ENCODE measurements at regions not wholly inside any gene's neighbourhood (a gene's known extent, or its start where the extent isn't known, plus 50 kb on each side); places are given as distances from the start of the nearest gene placed in this dataset.
"Not testable (repeated sequence)": the region's sequence is repeated elsewhere in the genome, so short reads cannot be mapped to it uniquely, and the experiment has no call there.

DNA sequence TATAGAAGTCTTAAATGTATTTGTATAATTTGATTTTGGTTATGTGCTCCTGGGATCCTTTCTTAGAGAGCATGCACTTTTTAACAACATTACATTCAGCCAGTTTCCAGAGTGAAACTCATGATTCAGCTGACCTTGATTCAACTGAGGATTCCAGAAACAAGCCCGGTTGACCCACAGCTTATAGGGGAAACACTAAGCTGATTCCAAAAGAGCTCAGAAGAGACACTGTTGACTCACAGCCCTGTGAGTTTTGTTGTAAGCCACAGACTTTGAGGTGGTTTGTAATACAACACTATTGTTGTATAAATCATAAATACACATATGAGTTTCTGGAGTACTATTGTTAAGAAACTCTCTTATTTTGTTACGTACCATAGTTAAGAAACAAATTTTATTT is 133.8 kb upstream of the MGAT4C start:
- H3K9ac ChIP-seq (ENCODE audit: low read length), result no peak overlapping the region
- no peaks in the 10 kb centered on the region for H3K4me1 ChIP-seq (ENCODE audit: control insufficient read depth, insufficient read depth, low read length)
- no peak overlapping the region for H3K27ac ChIP-seq (ENCODE audit: low read depth, low read length)
- no peak overlapping the region for H3K4me3 ChIP-seq (ENCODE audit: low read length)
- no peaks in the 10 kb centered on the region for H3K27me3 ChIP-seq (ENCODE audit: control insufficient read depth, insufficient read depth, low read length)
- no peaks in the 10 kb centered on the region for H3K36me3 ChIP-seq (ENCODE audit: control insufficient read depth, insufficient read depth, low read length)

DNA sequence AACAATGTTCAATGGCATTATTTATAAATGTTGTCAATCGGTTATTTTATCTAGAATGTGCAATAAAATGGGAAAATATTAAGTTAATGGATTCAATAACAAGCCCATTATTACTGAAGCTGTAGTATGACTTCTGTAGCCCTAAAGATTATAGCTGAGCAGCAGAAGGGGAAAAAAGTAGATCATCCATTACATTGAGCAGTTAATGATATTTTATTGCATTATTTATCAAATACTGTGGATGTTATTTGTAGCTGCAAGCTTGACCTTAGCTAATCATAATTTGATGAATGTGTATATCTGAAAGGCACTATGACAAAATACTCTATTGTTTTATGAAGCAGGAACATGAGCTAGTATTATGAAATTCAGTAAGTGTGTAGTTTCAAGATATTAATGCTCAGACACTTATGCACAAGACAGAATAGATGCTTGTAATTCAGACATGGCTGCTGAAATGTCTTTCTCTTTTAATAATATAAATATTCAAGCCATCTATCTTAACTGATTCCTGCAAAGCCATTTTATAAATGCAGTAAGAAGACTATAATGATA is 131.5 kb upstream of the MGAT4C start:
- Histone ChIP-seq H3K27me3 (ENCODE audit: control insufficient read depth, insufficient read depth, low read length) (no peaks in the 10 kb centered on the region), H3K4me1 (ENCODE audit: control insufficient read depth, insufficient read depth, low read length) (no peaks in the 10 kb centered on the region), H3K4me3 (ENCODE audit: low read length) (no peak overlapping the region), H3K9ac (ENCODE audit: low read length) (no peak overlapping the region), H3K27ac (ENCODE audit: low read depth, low read length) (no peak overlapping the region), H3K36me3 (ENCODE audit: control insufficient read depth, insufficient read depth, low read length) (no peaks in the 10 kb centered on the region)

DNA sequence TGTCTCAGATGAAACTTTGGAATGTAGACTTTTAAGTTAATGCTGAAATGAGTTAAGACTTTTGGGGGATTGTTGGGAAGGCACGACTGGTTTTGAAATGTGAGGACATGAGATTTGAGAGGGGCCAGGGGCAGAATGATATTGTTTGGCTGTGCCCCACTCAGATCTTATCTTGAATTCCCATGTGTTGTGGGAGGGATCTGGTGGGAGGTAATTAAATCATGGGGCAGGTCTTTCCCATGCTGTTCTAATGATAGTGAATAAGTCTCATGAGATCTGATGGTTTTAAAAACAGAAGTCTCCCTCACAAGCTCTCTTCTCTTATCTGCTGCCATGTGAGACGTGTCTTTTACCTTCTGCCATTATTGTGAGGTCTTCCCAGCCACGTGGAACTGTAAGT is 127.6 kb upstream of the MGAT4C start:
- not testable (repeated sequence) for H3K9ac ChIP-seq (ENCODE audit: low read length); H3K4me3 ChIP-seq (ENCODE audit: low read length); H3K36me3 ChIP-seq (ENCODE audit: control insufficient read depth, insufficient read depth, low read length); H3K27me3 ChIP-seq (ENCODE audit: control insufficient read depth, insufficient read depth, low read length); H3K27ac ChIP-seq (ENCODE audit: low read depth, low read length); H3K4me1 ChIP-seq (ENCODE audit: control insufficient read depth, insufficient read depth, low read length)

DNA sequence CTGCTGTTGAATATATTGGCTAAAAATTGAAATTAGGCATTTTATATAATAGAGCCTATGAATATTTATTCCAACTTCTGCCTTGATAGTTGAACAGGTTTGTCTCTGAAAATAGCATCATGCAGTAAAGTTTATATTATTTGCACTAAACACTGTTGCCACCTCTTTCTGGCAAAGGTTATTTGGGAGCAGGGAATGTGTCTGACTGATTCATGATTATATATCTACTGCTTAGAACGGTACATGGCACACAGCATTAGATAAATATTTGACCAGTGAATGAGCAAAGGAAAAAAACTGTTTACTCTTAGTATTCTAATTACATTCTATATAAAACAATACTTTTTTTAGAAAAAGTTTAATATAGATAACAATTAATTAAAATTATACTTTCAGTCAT is 123.1 kb upstream of the MGAT4C start:
- Histone ChIP-seq H3K27me3 (ENCODE audit: control insufficient read depth, insufficient read depth, low read length) (no peaks in the 10 kb centered on the region), H3K27ac (ENCODE audit: low read depth, low read length) (no peak overlapping the region), H3K4me1 (ENCODE audit: control insufficient read depth, insufficient read depth, low read length) (no peaks in the 10 kb centered on the region), H3K36me3 (ENCODE audit: control insufficient read depth, insufficient read depth, low read length) (no peaks in the 10 kb centered on the region), H3K4me3 (ENCODE audit: low read length) (no peak overlapping the region), H3K9ac (ENCODE audit: low read length) (no peak overlapping the region)

DNA sequence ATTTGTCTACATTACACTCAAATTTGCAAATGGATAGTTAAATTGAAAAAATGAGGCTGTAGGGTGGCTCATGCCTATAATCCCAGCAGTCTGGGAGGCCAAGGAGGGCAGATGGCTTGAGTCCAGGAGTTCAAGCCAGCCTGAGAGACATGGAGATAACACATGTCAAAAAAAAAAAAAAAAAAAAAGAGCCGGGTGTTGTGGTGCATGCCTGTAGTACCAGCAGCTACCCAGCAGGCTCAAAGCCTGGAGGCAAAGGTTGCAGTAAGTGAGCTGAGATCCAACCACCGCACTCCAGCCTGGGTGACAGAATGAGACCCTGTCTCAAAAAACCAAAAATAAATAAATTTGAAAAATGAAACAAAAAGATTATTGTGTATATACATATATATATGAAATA is 119.9 kb upstream of the MGAT4C start:
- Histone ChIP-seq H3K36me3 (ENCODE audit: control insufficient read depth, insufficient read depth, low read length) (no peaks in the 10 kb centered on the region), H3K27me3 (ENCODE audit: control insufficient read depth, insufficient read depth, low read length) (no peaks in the 10 kb centered on the region), H3K4me3 (ENCODE audit: low read length) (no peak overlapping the region), H3K9ac (ENCODE audit: low read length) (no peak overlapping the region), H3K27ac (ENCODE audit: low read depth, low read length) (no peak overlapping the region), H3K4me1 (ENCODE audit: control insufficient read depth, insufficient read depth, low read length) (no peaks in the 10 kb centered on the region)

DNA sequence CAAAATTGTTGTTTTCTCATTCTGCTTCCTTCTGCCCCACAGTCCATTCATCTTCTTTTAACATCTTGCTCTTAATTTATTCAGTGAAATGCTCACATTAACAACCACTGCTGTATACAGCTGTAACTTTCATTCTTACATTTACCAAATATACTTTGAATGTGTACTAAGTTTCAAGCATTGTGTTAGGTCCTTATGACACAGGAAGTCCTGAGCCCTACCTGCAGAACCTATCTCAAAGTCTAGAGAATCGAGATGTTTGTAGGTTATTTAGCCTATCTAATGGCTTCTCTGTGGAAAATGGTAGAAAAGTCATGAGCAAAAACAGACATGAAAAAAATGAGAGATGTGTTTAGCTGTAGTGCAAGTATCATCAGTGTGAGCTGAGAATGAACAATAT is 117.6 kb upstream of the MGAT4C start:
- H3K27me3 ChIP-seq (ENCODE audit: control insufficient read depth, insufficient read depth, low read length), result no peaks in the 10 kb centered on the region
- no peaks in the 10 kb centered on the region for H3K36me3 ChIP-seq (ENCODE audit: control insufficient read depth, insufficient read depth, low read length)
- no peaks in the 10 kb centered on the region for H3K4me1 ChIP-seq (ENCODE audit: control insufficient read depth, insufficient read depth, low read length)
- H3K9ac ChIP-seq (ENCODE audit: low read length), result no peak overlapping the region
- no peak overlapping the region for H3K4me3 ChIP-seq (ENCODE audit: low read length)
- H3K27ac ChIP-seq (ENCODE audit: low read depth, low read length), result no peak overlapping the region

DNA sequence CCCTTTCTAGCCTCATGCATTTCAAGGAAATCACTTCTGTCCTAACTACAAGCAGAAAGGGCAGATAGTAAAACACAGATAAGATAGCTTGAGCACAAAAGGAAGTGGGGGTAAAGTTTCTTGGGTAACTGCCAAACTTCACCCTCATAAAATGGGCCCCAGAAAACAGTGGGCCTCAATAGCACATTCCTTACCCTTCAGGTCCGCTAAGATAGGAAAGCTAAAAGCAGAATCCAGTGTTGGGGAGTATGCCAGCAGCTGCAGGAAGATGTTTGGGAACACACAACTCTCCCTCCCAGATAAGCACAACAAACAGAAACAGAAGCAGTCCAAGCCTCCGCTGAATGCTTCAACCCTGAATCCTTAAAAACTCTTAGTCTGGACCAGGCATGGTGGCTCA is 110.9 kb upstream of the MGAT4C start:
- Histone ChIP-seq H3K36me3 (ENCODE audit: control insufficient read depth, insufficient read depth, low read length) (no peaks in the 10 kb centered on the region), H3K9ac (ENCODE audit: low read length) (no peak overlapping the region), H3K27ac (ENCODE audit: low read depth, low read length) (no peak overlapping the region), H3K27me3 (ENCODE audit: control insufficient read depth, insufficient read depth, low read length) (no peaks in the 10 kb centered on the region), H3K4me3 (ENCODE audit: low read length) (no peak overlapping the region), H3K4me1 (ENCODE audit: control insufficient read depth, insufficient read depth, low read length) (no peaks in the 10 kb centered on the region)

DNA sequence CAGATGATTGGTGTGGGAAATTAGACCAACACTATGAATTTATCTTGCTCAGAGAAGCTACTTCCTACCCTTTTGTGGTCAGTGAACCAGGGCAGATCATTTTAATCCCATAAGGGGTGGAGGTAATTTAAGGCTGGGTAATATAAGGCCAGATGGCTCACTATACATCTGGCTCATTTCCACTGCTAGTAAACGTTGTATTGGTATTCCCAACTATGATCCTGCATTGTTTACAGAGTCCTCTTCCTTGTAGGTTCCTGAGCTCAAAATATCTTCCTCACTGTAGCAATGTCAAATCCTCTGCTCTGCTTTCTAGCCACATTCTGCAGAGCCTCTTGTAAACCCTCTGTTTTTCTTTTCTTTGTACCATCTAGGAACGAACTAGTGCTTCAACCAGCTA is 93.0 kb upstream of the MGAT4C start:
- Histone ChIP-seq H3K27me3 (ENCODE audit: control insufficient read depth, insufficient read depth, low read length) (no peaks in the 10 kb centered on the region), H3K27ac (ENCODE audit: low read depth, low read length) (no peak overlapping the region), H3K4me3 (ENCODE audit: low read length) (no peak overlapping the region), H3K9ac (ENCODE audit: low read length) (no peak overlapping the region), H3K36me3 (ENCODE audit: control insufficient read depth, insufficient read depth, low read length) (no peaks in the 10 kb centered on the region), H3K4me1 (ENCODE audit: control insufficient read depth, insufficient read depth, low read length) (no peaks in the 10 kb centered on the region)

DNA sequence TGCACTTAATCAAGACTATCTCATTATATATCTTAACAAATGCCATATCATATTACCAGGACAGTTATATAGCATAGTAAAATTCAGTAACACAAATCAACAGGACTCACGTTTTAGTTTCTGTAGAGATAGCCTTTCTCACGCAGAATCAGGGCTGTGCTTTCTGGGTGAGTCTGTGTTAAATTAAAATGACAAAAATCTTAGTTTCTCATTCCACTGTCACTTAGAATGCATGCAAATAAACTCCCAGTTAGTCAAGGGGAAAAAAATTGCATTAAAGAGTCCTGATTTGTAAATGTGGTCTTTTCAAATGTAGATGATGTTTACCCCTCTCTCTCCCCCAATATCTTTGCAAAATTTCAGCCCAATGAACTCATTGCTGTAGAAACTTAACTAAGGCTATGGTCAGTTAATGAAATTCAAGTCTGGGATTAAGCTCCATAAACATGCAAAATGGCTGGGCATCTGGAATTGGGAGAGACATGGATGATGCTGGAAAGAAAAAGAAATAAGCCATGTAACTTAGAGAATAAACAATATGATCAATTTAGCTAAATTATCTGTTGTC is 77.8 kb upstream of the MGAT4C start:
- no peaks in the 10 kb centered on the region for H3K4me1 ChIP-seq (ENCODE audit: control insufficient read depth, insufficient read depth, low read length)

DNA sequence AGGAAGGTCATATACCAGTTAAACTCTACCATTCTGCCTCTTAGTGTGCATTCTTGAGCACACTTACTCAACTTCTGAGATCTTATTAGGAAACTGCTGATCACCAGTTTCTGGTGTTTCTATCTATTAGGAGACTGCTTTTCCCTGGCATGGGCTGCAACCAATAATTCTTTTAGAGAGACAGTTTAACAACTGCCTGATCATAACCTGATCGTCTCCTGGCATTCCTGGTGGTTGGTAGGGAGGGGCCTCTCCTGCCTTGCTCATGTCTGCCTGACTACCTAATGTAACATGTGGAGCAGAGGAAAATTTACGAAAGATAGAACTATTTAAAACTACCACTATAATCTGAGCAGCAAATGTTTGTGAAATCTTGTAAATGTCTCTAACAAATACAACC is 75.3 kb upstream of the MGAT4C start:
- Histone ChIP-seq H3K36me3 (ENCODE audit: control insufficient read depth, insufficient read depth, low read length) (no peaks in the 10 kb centered on the region), H3K4me3 (ENCODE audit: low read length) (no peak overlapping the region), H3K27me3 (ENCODE audit: control insufficient read depth, insufficient read depth, low read length) (no peaks in the 10 kb centered on the region), H3K9ac (ENCODE audit: low read length) (no peak overlapping the region), H3K27ac (ENCODE audit: low read depth, low read length) (no peak overlapping the region), H3K4me1 (ENCODE audit: control insufficient read depth, insufficient read depth, low read length) (no peaks in the 10 kb centered on the region)

More for the DNA sequence above, 77.8 kb upstream of the MGAT4C start:
- H3K36me3 ChIP-seq (ENCODE audit: control insufficient read depth, insufficient read depth, low read length), result no peaks in the 10 kb centered on the region
- no peak overlapping the region for H3K9ac ChIP-seq (ENCODE audit: low read length)
- no peak overlapping the region for H3K4me3 ChIP-seq (ENCODE audit: low read length)
- H3K27ac ChIP-seq (ENCODE audit: low read depth, low read length), result no peak overlapping the region
- no peaks in the 10 kb centered on the region for H3K27me3 ChIP-seq (ENCODE audit: control insufficient read depth, insufficient read depth, low read length)

DNA sequence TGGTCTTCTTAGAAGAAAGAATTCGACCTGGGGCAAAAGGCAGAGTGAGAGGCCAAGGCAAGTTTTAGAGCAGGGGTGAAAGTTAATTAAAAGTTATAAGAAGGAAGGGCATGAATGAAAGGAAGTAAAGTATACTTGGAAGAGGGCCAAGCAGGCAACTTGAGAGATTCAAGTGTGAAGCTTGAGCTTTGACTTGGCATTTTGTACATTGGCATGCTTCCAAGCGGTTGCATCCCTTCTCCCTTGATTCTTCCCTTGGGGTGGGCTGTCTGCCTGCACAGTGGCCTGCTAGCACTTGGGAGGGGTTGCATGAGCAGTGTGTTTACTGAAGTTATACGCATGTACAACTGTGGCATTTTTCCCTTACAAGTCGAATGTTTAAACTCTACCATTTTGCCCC is 74.8 kb upstream of the MGAT4C start:
- Histone ChIP-seq H3K9ac (ENCODE audit: low read length) (no peak overlapping the region), H3K36me3 (ENCODE audit: control insufficient read depth, insufficient read depth, low read length) (no peaks in the 10 kb centered on the region), H3K4me3 (ENCODE audit: low read length) (no peak overlapping the region), H3K27ac (ENCODE audit: low read depth, low read length) (no peak overlapping the region), H3K27me3 (ENCODE audit: control insufficient read depth, insufficient read depth, low read length) (no peaks in the 10 kb centered on the region), H3K4me1 (ENCODE audit: control insufficient read depth, insufficient read depth, low read length) (no peaks in the 10 kb centered on the region)

DNA sequence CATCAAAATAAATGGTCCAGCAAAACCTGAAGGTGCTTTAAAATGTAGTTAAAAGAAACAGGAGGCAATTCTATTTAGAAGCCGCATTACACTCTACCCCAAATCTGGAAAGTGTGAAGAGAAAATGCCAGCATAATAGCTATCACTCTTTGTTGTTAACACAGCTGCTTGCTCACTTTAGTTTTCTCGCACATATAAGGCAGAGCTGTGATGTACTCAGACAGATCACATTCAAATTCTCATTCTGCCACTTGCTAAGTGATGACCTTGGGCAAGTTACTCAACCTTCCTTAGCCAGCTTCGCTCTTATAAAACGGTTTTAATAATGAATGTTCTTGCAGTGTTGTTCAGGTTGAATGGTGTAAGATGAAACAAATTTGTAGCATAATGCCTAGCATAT is 56.0 kb upstream of the MGAT4C start:
- Histone ChIP-seq H3K36me3 (ENCODE audit: control insufficient read depth, insufficient read depth, low read length) (no peaks in the 10 kb centered on the region), H3K27me3 (ENCODE audit: control insufficient read depth, insufficient read depth, low read length) (no peaks in the 10 kb centered on the region), H3K4me1 (ENCODE audit: control insufficient read depth, insufficient read depth, low read length) (no peaks in the 10 kb centered on the region), H3K9ac (ENCODE audit: low read length) (no peak overlapping the region), H3K27ac (ENCODE audit: low read depth, low read length) (no peak overlapping the region), H3K4me3 (ENCODE audit: low read length) (no peak overlapping the region)

Measured in rectal smooth muscle tissue (tissue), 1 donor.